BLaER1 (cell line): ENCODE measurements at regions not wholly inside any gene's neighbourhood (a gene's known extent, or its start where the extent isn't known, plus 50 kb on each side); places are given as distances from the start of the nearest gene placed in this dataset.

ENCODE experiments used
- H3K27ac ChIP-seq: shearing (Covaris generic); formaldehyde crosslinking; 2 replicates; pipeline ENCODE4 v1.8.1; 2022
- H3K27me3 ChIP-seq: shearing (Covaris generic); formaldehyde crosslinking; 2 replicates; pipeline ENCODE4 v1.8.1; 2022
- H3K36me3 ChIP-seq: shearing (Covaris generic); formaldehyde crosslinking; 2 replicates; pipeline ENCODE4 v1.8.1; 2022
- H3K4me1 ChIP-seq: shearing (Covaris generic); formaldehyde crosslinking; 2 replicates; pipeline ENCODE4 v1.8.1; 2022
- H3K4me2 ChIP-seq: shearing (Covaris generic); formaldehyde crosslinking; 2 replicates; pipeline ENCODE4 v1.8.1; 2022
- H3K4me3 ChIP-seq: shearing (Covaris generic); formaldehyde crosslinking; 2 replicates; pipeline ENCODE4 v1.8.1; 2022
- H3K9ac ChIP-seq: shearing (Covaris generic); formaldehyde crosslinking; 2 replicates; pipeline ENCODE4 v1.8.1; 2022
- H3K9me3 ChIP-seq: shearing (Covaris generic); formaldehyde crosslinking; 2 replicates; pipeline ENCODE4 v1.8.1; 2022
- H4K20me1 ChIP-seq: shearing (Covaris generic); formaldehyde crosslinking; 2 replicates; pipeline ENCODE4 v1.8.1; 2022
- Cebpa-rat ChIP-seq: shearing (Covaris generic); IDR thresholded peaks from 2 replicates; pipeline ENCODE4 v1.8.1; 2022

DNA sequence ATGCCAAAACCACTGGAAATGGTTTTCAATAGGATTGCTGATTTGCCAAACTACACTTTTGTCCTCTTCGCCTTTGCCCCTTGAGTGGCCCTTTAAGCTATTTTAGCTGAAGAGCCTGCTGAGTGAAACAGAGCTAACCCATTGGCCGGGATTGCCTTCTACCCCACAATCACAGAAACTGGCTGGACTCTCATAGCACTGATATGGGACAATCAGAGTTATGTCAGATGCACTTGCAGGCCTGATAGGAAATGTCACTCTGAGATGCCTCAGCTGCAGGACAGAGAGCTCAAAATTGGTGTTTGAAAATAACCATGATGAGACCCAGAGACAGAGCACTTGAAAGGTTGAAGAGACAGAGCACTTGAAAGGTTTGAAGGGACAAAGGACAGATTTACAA is 354.4 kb downstream of the BRINP2 start:
- no peak for TF ChIP-seq Cebpa-rat
- no peaks in the 10 kb centered on the region for H4K20me1 ChIP-seq
- H3K27ac ChIP-seq: no peak overlapping the region
- H3K4me3 ChIP-seq: no peak overlapping the region
- no peaks in the 10 kb centered on the region for H3K36me3 ChIP-seq
- H3K9ac ChIP-seq: no peak overlapping the region
- no peak overlapping the region for H3K4me2 ChIP-seq
- no peaks in the 10 kb centered on the region for H3K27me3 ChIP-seq
- H3K4me1 ChIP-seq: no peaks in the 10 kb centered on the region
- H3K9me3 ChIP-seq: no peaks in the 10 kb centered on the region

DNA sequence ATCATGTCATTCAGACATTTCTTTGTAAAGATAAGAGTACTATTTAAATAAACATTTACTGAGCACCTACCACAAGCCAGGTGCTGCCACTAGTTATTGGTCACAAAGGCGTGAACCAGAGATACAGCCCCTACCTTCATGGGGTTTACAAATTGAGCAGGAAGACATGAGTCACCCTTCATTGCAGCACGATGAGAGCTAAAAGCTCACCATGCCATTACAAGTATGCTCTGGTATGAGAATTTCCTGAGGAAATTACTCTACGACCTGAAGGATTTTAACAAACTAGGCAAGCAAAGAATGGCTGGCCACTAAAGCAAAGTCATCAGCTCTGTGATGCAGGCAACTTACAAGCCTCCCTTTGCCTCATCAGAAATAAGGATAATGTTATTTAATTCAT is 346.8 kb downstream of the BRINP2 start:
- Histone ChIP-seq H3K4me1 (no peaks in the 10 kb centered on the region), H3K4me2 (no peak overlapping the region), H3K27ac (no peak overlapping the region), H3K4me3 (no peak overlapping the region), H4K20me1 (no peaks in the 10 kb centered on the region), H3K36me3 (no peaks in the 10 kb centered on the region), H3K27me3 (no peaks in the 10 kb centered on the region), H3K9me3 (no peaks in the 10 kb centered on the region), H3K9ac (no peak overlapping the region)
- TF ChIP-seq Cebpa-rat: no peak

DNA sequence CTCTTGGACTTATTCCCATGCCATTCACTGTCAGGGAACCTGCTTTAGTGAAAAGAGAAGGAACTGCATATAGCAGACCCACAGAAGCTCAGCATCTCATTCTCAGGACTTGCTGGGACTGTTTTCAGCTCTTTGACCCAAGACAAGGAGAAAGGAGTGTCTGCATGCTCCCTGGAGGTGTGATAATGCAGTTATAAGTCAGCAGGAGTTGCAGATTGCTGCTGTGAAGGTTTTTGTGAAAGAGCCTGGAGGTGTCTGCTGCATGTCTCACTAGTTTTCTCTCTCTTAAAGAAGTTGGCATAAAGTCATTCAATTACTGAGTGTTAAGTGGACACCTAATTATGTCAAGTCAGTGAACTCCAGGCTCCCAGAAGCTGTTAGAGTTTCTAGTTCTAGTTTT is 343.4 kb downstream of the BRINP2 start:
- Histone ChIP-seq H3K4me3 (no peak overlapping the region), H3K4me1 (no peaks in the 10 kb centered on the region), H3K36me3 (no peaks in the 10 kb centered on the region), H4K20me1 (no peaks in the 10 kb centered on the region), H3K9ac (no peak overlapping the region), H3K4me2 (no peak overlapping the region), H3K27ac (no peak overlapping the region), H3K9me3 (no peaks in the 10 kb centered on the region), H3K27me3 (no peaks in the 10 kb centered on the region)
- no peak for TF ChIP-seq Cebpa-rat

DNA sequence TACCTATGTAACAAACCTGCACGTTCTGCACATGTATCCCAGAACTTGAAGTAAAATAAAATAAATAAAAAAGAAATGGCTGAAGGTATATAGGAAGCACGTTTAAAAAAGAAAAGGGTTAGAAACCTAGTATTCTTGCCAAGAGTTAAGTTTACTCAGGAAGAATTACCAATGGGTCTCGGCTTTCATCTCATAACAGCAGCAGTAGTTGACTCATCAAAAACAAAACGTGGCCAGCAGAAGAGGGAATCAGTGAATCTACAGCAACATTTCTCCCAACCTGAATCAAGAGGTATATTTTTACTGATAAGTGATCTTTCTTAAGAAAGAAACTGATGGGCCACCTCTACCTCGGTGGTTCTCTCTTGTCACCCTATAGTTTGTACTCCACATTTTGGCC is 340.3 kb downstream of the BRINP2 start:
- Histone ChIP-seq H3K4me2 (no peak overlapping the region), H3K36me3 (no peaks in the 10 kb centered on the region), H4K20me1 (no peaks in the 10 kb centered on the region), H3K9me3 (no peaks in the 10 kb centered on the region), H3K4me3 (no peak overlapping the region), H3K27me3 (no peaks in the 10 kb centered on the region), H3K4me1 (no peaks in the 10 kb centered on the region), H3K27ac (no peak overlapping the region), H3K9ac (no peak overlapping the region)
- TF ChIP-seq Cebpa-rat: no peak

DNA sequence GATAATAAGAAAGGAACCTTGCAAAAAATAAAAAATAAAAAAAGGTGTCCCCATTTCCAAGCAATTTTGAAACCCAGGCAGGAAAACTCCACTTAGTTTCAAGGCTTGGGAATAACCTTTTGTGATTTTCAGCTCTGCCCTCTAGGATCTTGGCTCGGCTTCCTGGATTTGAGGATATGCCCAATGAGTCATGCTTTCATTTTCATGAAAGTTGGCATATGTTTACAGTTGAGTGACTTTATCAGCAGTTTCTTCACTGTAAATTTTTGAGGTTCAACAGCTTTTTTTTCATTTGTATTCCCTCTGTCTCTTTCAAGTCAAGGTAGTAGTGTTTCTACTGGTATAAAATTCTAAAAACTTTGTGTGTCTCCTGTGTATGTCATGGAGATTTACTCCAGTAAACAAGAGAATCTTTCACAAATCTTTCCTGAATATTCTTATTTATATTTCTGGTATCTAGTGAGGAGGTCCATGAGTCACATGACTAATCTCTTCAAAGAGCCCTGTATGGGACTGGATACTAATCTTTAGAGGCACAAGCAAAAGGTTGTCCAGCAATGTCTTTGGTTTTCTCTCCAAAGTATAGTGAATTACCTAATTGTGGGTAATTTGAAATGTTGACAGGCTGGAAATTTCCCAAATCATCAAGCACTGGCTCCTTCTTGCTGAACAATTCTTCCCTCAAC is 335.3 kb downstream of the BRINP2 start:
- Histone ChIP-seq H3K4me3 (no peak overlapping the region), H3K4me2 (no peak overlapping the region), H3K4me1 (no peaks in the 10 kb centered on the region), H3K9me3 (no peaks in the 10 kb centered on the region), H3K27me3 (no peaks in the 10 kb centered on the region), H3K9ac (no peak overlapping the region), H3K36me3 (no peaks in the 10 kb centered on the region), H3K27ac (no peak overlapping the region), H4K20me1 (no peaks in the 10 kb centered on the region)
- no peak for TF ChIP-seq Cebpa-rat

DNA sequence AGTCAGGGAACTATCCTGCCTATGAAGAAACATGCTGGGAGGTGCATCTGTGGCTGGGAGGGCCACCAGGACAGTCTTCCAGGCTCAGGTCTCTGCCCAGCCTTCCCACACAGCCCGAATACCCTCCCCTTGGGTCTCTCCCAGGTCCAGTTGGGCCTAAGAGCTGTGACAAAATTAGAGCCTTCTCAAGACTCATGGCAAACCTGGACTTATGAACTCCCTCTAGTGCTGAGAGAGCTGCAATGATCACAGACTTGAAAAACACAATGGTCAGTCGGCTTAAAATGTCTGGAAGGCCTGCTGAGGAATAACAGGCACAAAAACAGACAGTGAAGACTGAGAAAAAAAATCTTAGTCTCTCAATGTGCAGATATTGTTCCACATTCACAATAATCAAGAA is 325.1 kb downstream of the BRINP2 start:
- Histone ChIP-seq H3K9me3 (no peaks in the 10 kb centered on the region), H3K9ac (no peak overlapping the region), H3K4me1 (no peaks in the 10 kb centered on the region), H3K4me2 (no peak overlapping the region), H3K27me3 (no peaks in the 10 kb centered on the region), H4K20me1 (no peaks in the 10 kb centered on the region), H3K4me3 (no peak overlapping the region), H3K36me3 (no peaks in the 10 kb centered on the region), H3K27ac (no peak overlapping the region)
- no peak for TF ChIP-seq Cebpa-rat

DNA sequence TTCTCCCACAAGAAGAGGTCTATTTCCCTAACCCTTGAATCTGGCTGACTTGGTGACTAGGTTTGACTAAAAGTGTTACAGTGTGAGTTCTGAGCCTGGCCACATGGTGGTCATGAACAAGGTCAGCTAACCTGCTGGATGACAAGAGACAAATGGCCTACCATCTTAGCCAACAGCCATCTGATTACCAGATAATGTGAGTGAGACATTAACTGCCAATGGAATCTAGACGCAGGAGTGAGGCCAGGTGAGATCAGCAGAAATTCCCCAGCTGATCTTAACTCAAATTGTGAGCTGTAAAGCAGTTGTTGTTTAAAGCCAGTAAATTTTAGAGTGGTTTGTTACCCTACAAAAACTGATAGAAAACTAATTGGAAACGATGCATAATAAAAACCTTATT is 320.0 kb downstream of the BRINP2 start:
- Histone ChIP-seq H4K20me1 (no peaks in the 10 kb centered on the region), H3K4me3 (no peak overlapping the region), H3K27me3 (no peaks in the 10 kb centered on the region), H3K9me3 (no peaks in the 10 kb centered on the region), H3K4me2 (no peak overlapping the region), H3K36me3 (no peaks in the 10 kb centered on the region), H3K4me1 (no peaks in the 10 kb centered on the region), H3K9ac (no peak overlapping the region), H3K27ac (no peak overlapping the region)
- no peak for TF ChIP-seq Cebpa-rat

DNA sequence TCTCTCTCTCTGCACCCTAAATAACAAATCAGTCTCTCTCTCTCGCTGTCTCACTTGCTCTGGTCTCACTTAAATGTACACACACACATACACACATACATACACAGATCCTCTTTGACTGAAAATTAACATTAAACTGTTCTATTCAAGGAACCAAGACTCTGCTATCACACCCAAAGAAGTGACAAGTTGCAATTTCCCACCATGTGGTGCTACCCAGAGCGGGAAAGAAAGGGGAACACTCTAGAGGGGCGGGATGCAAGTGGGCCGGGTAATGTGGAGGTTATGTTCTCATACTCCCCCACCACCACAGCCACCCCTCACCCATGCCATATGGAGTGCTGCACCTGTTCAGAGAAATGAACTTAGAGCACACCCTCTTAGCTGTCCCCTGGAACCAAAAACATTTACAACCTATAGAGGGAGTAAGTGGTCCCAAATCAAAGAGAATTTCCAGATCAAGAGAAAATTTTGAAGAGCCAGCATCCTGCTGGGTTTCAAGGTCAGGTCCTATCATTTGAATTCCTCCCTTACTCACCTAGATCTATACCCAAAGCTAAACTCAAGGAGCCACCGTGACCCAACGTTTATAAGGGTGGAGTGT is 319.4 kb downstream of the BRINP2 start:
- Histone ChIP-seq H3K36me3 (no peaks in the 10 kb centered on the region), H3K9ac (no peak overlapping the region), H3K4me1 (no peaks in the 10 kb centered on the region), H3K4me3 (no peak overlapping the region), H3K9me3 (no peaks in the 10 kb centered on the region), H3K27me3 (no peaks in the 10 kb centered on the region), H4K20me1 (no peaks in the 10 kb centered on the region), H3K27ac (no peak overlapping the region), H3K4me2 (no peak overlapping the region)
- no peak for TF ChIP-seq Cebpa-rat

DNA sequence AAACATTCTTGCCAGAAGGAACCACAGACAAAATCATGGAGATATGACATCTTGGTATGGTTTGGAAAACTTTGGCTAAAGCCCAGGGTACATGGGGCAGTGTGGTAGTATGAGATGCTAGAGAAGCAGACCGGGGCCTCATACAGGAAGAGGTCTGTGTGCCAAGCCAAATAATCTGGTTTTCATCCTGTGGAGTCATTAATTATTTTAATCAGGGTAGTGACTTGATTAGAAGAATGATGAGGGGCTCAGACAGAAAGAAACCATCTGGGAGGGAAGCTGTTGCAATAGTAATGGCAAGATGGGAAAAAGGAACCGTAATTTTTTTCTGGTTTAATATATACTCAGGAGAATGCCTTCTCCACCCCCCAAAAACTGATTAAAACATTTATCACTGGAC is 318.0 kb downstream of the BRINP2 start:
- Histone ChIP-seq H3K9me3 (no peaks in the 10 kb centered on the region), H4K20me1 (no peaks in the 10 kb centered on the region), H3K4me3 (no peak overlapping the region), H3K27ac (no peak overlapping the region), H3K9ac (no peak overlapping the region), H3K4me2 (no peak overlapping the region), H3K36me3 (no peaks in the 10 kb centered on the region), H3K27me3 (no peaks in the 10 kb centered on the region), H3K4me1 (no peaks in the 10 kb centered on the region)
- no peak for TF ChIP-seq Cebpa-rat

DNA sequence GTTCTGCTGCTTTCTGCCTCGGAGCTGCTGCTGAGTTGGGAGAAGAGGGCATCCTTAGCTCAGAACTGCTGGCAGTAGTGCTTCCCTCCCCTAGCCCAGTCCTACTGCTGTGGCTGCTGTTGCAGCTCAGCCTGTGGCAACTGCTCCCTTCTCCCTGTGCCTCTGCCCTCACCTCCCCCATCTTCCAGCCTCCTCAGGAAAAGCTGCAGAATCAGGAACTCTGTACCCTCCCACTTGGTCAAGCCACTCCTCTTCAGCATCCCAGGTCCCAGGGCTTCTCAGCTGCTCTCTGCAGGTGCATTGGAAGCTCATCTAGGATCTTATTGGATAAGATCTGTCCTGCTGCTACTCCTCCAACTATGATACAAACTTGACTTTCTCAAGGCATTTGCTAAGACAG is 316.7 kb downstream of the BRINP2 start:
- no peak overlapping the region for H3K27ac ChIP-seq
- no peak for TF ChIP-seq Cebpa-rat
- no peaks in the 10 kb centered on the region for H4K20me1 ChIP-seq
- H3K4me1 ChIP-seq: no peaks in the 10 kb centered on the region
- H3K27me3 ChIP-seq: no peaks in the 10 kb centered on the region
- H3K4me3 ChIP-seq: no peak overlapping the region
- no peaks in the 10 kb centered on the region for H3K36me3 ChIP-seq
- no peaks in the 10 kb centered on the region for H3K9me3 ChIP-seq
- H3K9ac ChIP-seq: no peak overlapping the region
- no peak overlapping the region for H3K4me2 ChIP-seq

DNA sequence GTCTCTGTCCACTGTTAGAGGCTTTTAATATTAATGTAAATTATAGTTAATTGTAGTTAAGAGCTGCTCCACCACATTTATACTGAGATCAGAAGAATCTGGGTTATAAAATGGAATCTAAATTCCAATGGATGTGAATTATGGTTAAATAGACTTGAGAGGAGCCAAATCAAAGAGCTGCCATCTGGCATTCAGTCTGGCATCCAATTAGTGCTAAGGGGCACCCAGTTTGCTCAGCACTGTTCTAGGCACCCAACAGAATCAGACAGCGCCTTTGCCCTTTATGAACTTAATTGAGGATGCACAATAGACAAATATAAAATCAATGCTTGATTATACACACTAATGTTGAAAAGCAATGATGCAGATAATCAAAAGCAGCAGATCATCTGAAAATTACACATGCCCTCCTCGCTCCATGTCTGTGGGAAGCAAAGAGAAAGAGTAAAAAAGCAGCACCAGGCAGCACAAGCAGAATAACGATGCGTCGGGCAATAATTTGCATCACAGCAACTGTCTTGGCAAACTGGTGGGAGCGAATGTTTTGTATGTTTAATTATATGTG is 310.1 kb downstream of the BRINP2 start:
- Histone ChIP-seq H4K20me1 (no peaks in the 10 kb centered on the region), H3K4me1 (no peaks in the 10 kb centered on the region), H3K4me3 (no peak overlapping the region), H3K9me3 (no peaks in the 10 kb centered on the region), H3K4me2 (no peak overlapping the region), H3K27ac (no peak overlapping the region), H3K27me3 (no peaks in the 10 kb centered on the region), H3K36me3 (no peaks in the 10 kb centered on the region), H3K9ac (no peak overlapping the region)
- no peak for TF ChIP-seq Cebpa-rat
